Hepatocyte (in vitro differentiated cells): ENCODE measurements at regions not wholly inside any gene's neighbourhood (a gene's known extent, or its start where the extent isn't known, plus 50 kb on each side); places are given as distances from the start of the nearest gene placed in this dataset.

Experiments used
- EZH2 ChIP-seq: fragments of 200-600 bp; sonication (generic); IDR thresholded peaks from 2 replicates; pipeline ENCODE4 v1.6.1; 2016; ENCODE audit warnings: antibody characterized with exemption, mild to moderate bottlenecking, borderline replicate concordance
- EZH2phosphoT487 ChIP-seq: fragments of 200-600 bp; sonication (generic); IDR thresholded peaks from one replicate; pipeline ENCODE4 v1.6.1; 2018; ENCODE audit warnings: antibody characterized with exemption, mild to moderate bottlenecking, low read depth, moderate library complexity; ENCODE audit not compliant: unreplicated experiment, severe bottlenecking
- TF ChIP-seq, protein P1 (sequence below): fragments of 200-600 bp; sonication (generic); IDR thresholded peaks from 2 replicates; pipeline ENCODE4 v1.5.1; 2016; ENCODE audit warnings: antibody characterized with exemption, mild to moderate bottlenecking; ENCODE audit not compliant: poor library complexity

DNA sequence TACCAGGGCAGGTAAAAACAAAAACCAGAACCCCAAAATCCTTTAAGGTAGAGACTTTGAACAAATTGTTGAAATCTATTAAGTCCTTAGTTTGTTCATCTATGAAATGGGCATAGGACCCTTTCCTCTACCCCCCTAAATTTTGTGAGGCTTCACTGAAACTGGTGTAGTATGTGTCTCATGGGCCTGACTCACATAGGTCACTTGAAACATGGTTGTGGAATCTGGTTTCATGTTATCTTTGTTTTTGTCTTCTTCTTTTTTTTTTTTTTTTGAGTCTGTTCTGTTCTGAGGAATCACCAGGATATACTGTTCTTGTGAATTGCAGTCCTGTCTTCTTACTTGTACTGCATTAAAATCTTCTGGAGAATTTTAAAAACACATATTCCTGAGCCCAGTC lies 202.2 kb downstream of the KTN1 start:
- TF ChIP-seq, protein P1, sequence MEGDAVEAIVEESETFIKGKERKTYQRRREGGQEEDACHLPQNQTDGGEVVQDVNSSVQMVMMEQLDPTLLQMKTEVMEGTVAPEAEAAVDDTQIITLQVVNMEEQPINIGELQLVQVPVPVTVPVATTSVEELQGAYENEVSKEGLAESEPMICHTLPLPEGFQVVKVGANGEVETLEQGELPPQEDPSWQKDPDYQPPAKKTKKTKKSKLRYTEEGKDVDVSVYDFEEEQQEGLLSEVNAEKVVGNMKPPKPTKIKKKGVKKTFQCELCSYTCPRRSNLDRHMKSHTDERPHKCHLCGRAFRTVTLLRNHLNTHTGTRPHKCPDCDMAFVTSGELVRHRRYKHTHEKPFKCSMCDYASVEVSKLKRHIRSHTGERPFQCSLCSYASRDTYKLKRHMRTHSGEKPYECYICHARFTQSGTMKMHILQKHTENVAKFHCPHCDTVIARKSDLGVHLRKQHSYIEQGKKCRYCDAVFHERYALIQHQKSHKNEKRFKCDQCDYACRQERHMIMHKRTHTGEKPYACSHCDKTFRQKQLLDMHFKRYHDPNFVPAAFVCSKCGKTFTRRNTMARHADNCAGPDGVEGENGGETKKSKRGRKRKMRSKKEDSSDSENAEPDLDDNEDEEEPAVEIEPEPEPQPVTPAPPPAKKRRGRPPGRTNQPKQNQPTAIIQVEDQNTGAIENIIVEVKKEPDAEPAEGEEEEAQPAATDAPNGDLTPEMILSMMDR, result no peak
- TF ChIP-seq EZH2phosphoT487 (no peak), EZH2 (no peak)
